Heart left ventricle (tissue), 16 donors: ENCODE measurements at regions not wholly inside any gene's neighbourhood (a gene's known extent, or its start where the extent isn't known, plus 50 kb on each side); places are given as distances from the start of the nearest gene placed in this dataset.

Source experiments
- ATAC-seq, 4 donors: fragments of 200-7000 bp; cut with Tn5 transposase; one replicate each; pipeline ENCODE4 v1.9.1; 2020 to 2022; ENCODE audit warnings: moderate library complexity in 4 of 4, mild to moderate bottlenecking in 3 of 4, moderate number of reproducible peaks in 1 of 4
- DNase-seq, 5 donors: peaks; one replicate each; pipeline ENCODE4 v3.0.0-alpha.2; 2020
- H3K27ac ChIP-seq, 12 donors: fragments of 200-600 bp; sonication (generic) in 4 of 12; one replicate each; pipeline versions ENCODE4 v1.5.0 to v1.8.0; 2016 to 2022; ENCODE audit warnings: mild to moderate bottlenecking in 2 of 12
- H3K27me3 ChIP-seq, 9 donors: fragments of 200-600 bp; sonication (generic) in 2 of 9; one replicate each; pipeline versions ENCODE4 v1.5.1 to v1.8.0; 2016 to 2022; ENCODE audit warnings: mild to moderate bottlenecking in 3 of 9
- H3K36me3 ChIP-seq, 9 donors: fragments of 200-600 bp; sonication (generic) in 2 of 9; one replicate each; pipeline versions ENCODE4 v1.5.0 to v1.8.0; 2018 to 2022; ENCODE audit warnings: mild to moderate bottlenecking in 2 of 9
- H3K4me1 ChIP-seq, 12 donors: fragments of 200-600 bp; sonication (generic) in 4 of 12; one replicate each; pipeline versions ENCODE4 v1.5.0 to v1.8.0; 2016 to 2022; ENCODE audit warnings: mild to moderate bottlenecking in 3 of 12
- H3K4me3 ChIP-seq, 12 donors: fragments of 200-600 bp; sonication (generic) in 4 of 12; one replicate each; pipeline versions ENCODE4 v1.5.0 to v1.8.0; 2017 to 2022; ENCODE audit warnings: mild to moderate bottlenecking in 9 of 12, moderate library complexity in 4 of 12
- H3K9me3 ChIP-seq, 12 donors: fragments of 200-600 bp; sonication (generic) in 4 of 12; one replicate each; pipeline versions ENCODE4 v1.5.0 to v1.8.0; 2016 to 2022; ENCODE audit warnings: mild to moderate bottlenecking in 1 of 12
- CTCF ChIP-seq, 12 donors: fragments of 200-600 bp; sonication (generic) in 4 of 12; IDR thresholded peaks; one replicate each; pipeline versions ENCODE4 v1.5.0 to v1.8.0; 2018 to 2022; ENCODE audit warnings: antibody characterized with exemption in 12 of 12, mild to moderate bottlenecking in 5 of 12
- POLR2A ChIP-seq, 2 donors: fragments of 450-650 bp; IDR thresholded peaks; one replicate each; pipeline ENCODE4 v1.6.1; 2017; ENCODE audit warnings: antibody characterized with exemption in 2 of 2, mild to moderate bottlenecking in 2 of 2, moderate library complexity in 2 of 2
- WGBS, 4 donors: extraction: QIAGEN DNeasy Blood & Tissue Kit in 2 of 4; methylation state at CpG; one replicate each; pipeline versions ENCODE4 v1.1.5 to v1.1.7; 2013 to 2018; 5-methylcytosine and 5-hydroxymethylcytosine counted together
- intact Hi-C, 10 donors: fragments of 100-400 bp; cut with DNase I; formaldehyde crosslinking; loops; one replicate each; pipeline versions ENCODE4 v1.11.1 to v1.14.2; 2022
- donor health status: ischemic (EF 13 %, LVEDD 7.1; RV severe dilation, severe dysfunction).
- donor health status: healthy with polysubstance abuse.
- donor health status: DM: no; HTN: yes; CAD: no.
- donor health status: DM: no; HTN: no; CAD: no.
- donor health status: ischemic (EF 25% LVEDD 6.9; RV normal size, moderate dysfunction).
- donor health status: ischemic (EF 25% LVEDD 5.7; RV mildly dilated, moderate dysfunction).
- donor health status: healthy.
- donor health status: DM: yes; HTN: yes; CAD: no.
- donor health status: ischemic (EF 35%, LVEDD 5.7; RV mildly dilated, moderate dysfunction).
- donor health status: nonischemic (EF 11% LVEDD 7.7; RV severe dilation, severe dysfunction).
- donor health status: DM: yes; HTN: yes; CAD: no.
- donor health status: PGD.
- donor health status: ischemic (EF 29% LVEDD 5.4; RV normal size, mild dysfunction).
- donor health status: nonischemic (EF 23%, LVEDD 6.1; RV moderate dilation, normal function).

GRCh38 chr14:87349921-87350320 lies 643.1 kb downstream of the GALC start:
- peaks cover 0 to 5% (median 0%) of the 10 kb centered on the region in 12 donors for H3K9me3 ChIP-seq
- no peak for TF ChIP-seq CTCF (IDR thresholded peaks at IDR 0.05)
- DNase-seq (no peak), ATAC-seq (no peak)
- no peaks in the 10 kb centered on the region for H3K4me1 ChIP-seq
- H3K27me3 ChIP-seq = no peaks in the 10 kb centered on the region
- WGBS, 4 donors = 81 to 96% (median 92%) methylated on average over 3 of the region's 3 CpGs
- no peaks in the 10 kb centered on the region for H3K36me3 ChIP-seq
- H3K4me3 ChIP-seq = no peak overlapping the region
- intact Hi-C loops = no loop called here
- no peak overlapping the region for H3K27ac ChIP-seq

- 50 to 74% (median 71%) methylated on average over 3 of the region's 3 CpGs for WGBS, 4 donors
- no peaks in the 10 kb centered on the region for H3K27me3 ChIP-seq
- no peak for ATAC-seq
- DNase-seq = no peak
- H3K36me3 ChIP-seq = no peaks in the 10 kb centered on the region
- no peaks in the 10 kb centered on the region for H3K9me3 ChIP-seq
- TF ChIP-seq CTCF (IDR thresholded peaks at IDR 0.05) (no peak), POLR2A (IDR thresholded peaks at IDR 0.05) (no peak)
- intact Hi-C loops = no loop called here
- H3K27ac ChIP-seq = no peak overlapping the region
- H3K4me3 ChIP-seq = no peak overlapping the region
- no peaks in the 10 kb centered on the region for H3K4me1 ChIP-seq
Measured at GRCh38 chr14:87343652-87344051, 649.3 kb downstream of the GALC start.

- Histone ChIP-seq H3K27ac (no peak overlapping the region), H3K4me1 (no peaks in the 10 kb centered on the region), H3K27me3 (no peaks in the 10 kb centered on the region), H3K9me3 (peaks cover 0 to 7% (median 0%) of the 10 kb centered on the region in 12 donors), H3K4me3 (no peak overlapping the region), H3K36me3 (no peaks in the 10 kb centered on the region)
- no peak for DNase-seq
- TF ChIP-seq CTCF (IDR thresholded peaks at IDR 0.05) = no peak
- TF ChIP-seq POLR2A (IDR thresholded peaks at IDR 0.05) = no peak
- intact Hi-C loops = no loop called here
- 78 to 93% (median 89%) methylated on average over 2 of the region's 2 CpGs for WGBS, 4 donors
- ATAC-seq = no peak
Measured at GRCh38 chr14:87334997-87335685, 657.8 kb downstream of the GALC start.

GRCh38 chr14:87331991-87332390 lies 661.0 kb downstream of the GALC start:
- no peak for DNase-seq
- TF ChIP-seq CTCF (IDR thresholded peaks at IDR 0.05) (no peak), POLR2A (IDR thresholded peaks at IDR 0.05) (no peak)
- no peak overlapping the region for H3K4me3 ChIP-seq
- intact Hi-C loops = no loop called here
- WGBS, 4 donors = 21 to 40% (median 26%) methylated on average over 2 of the region's 2 CpGs
- H3K27ac ChIP-seq = no peak overlapping the region
- no peaks in the 10 kb centered on the region for H3K27me3 ChIP-seq
- no peak for ATAC-seq
- H3K4me1 ChIP-seq = no peaks in the 10 kb centered on the region
- H3K9me3 ChIP-seq = peaks cover 0 to 7% (median 0%) of the 10 kb centered on the region in 12 donors
- no peaks in the 10 kb centered on the region for H3K36me3 ChIP-seq
